ENCODE measurements at regions not wholly inside any gene's neighbourhood (a gene's known extent, or its start where the extent isn't known, plus 50 kb on each side); places are given as distances from the start of the nearest gene placed in this dataset.

DNA sequence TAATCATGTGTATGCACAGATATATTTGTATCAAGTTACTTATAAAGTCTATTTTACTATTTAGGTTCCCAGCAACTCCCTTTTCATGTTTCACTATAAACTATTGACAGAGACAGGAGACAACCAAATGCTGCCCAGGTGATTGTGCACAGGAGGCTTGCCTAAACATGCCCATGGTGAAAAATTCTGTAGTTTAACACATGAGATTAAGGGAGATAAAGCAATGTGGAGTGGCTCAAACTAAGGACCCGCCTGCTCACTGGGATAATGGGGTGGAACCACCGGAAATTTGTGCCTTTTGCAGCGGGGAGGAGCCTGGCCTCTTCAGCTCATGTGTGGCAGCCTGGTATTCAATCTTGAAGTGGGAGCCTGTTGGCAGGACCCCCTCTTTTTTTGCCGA is 459.5 kb upstream of the CNTN5 start:
- no peak for DNase-seq (ENCODE audit: low spot score)

DNA sequence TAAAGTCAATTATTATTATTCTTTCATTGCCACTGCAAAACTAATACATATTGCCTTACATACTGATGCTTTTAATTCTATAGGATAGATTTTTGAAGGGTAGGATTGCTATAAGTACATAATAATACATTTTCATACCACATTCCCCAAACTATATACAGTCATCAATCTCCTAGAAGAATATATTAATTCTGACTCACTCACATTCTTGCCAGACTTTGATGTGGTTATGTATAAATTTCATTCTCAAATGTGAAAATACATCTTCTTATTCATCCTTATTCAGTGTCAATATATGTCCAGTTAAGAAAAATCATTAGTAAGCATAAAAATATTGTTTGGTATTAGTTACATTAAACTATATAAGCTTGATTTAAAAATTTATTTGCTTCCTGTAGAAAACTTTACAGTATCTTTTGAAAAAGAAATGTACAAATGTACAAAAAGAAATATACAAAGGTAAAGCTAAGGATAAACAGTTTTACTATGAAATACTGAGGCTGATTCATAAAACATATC is 458.8 kb upstream of the CNTN5 start:
- DNase-seq (ENCODE audit: low spot score) = no peak

DNA sequence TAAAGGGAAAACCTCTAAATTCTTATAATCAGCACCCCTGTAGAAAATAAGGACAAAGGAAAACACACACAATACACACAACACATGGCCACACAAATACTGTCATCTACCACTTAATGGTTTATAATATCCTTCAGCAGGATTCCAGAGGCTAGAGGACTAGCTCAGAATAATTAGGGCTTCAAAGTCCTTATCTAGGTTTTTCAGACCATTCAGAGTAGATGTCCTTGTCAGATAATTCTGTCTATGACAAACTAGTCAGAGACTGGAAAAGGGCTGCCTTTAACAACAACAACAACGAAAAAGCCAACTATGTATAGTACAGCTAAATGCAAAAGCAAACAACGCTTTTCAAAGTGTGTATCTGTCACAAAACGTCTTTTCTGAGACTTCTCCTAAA is 456.5 kb upstream of the CNTN5 start:
- DNase-seq (ENCODE audit: low spot score) = no peak

GRCh38 chr11:98564881-98565280 is 455.9 kb upstream of the CNTN5 start:
- no peak for DNase-seq (ENCODE audit: low spot score)

DNA sequence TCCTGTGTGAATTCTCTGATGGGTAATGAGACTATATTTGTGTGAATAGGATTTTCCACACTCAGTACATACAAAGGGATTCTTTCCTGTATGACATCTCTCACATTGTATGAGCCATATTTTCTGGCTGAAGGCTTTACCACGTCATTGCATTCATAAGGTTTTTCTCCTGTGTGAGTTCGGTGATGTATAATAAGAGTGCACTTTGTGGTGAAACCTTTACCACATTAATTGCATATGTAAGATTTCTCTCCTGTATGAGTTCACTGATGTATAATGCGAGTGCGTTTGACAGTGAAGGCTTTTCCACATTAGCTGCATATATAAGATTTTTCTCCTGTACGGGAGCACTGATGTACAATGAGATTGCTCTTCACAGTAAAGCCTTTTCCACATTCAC is 455.4 kb upstream of the CNTN5 start:
- DNase-seq (ENCODE audit: low spot score) = no peak

DNA sequence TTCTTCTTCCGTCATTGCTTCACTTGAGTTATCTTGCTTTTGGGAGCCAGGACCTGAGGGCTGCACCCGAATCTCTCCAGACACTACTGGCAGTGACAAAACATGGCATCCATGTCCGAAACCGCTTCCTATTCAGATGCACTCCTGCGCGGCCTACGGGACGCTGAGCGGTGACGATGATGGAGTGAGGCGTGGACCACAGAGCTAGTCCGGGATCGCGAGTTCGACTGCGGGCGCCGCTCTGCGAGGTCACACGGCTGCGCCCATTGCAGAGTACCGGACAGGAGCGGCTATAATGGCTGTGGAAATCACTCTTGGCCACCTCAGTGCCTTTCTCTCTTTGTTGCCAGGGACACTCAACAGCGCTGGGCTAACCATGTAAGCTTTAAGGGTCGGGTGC is 453.8 kb upstream of the CNTN5 start:
- DNase-seq (ENCODE audit: low spot score) = no peak

- DNase-seq (ENCODE audit: low spot score) = no peak
These were observed 452.7 kb upstream of the CNTN5 start for GRCh38 chr11:98568013-98568412.

- no peak for DNase-seq (ENCODE audit: low spot score)
These were observed 447.8 kb upstream of the CNTN5 start for GRCh38 chr11:98572941-98573340.

DNA sequence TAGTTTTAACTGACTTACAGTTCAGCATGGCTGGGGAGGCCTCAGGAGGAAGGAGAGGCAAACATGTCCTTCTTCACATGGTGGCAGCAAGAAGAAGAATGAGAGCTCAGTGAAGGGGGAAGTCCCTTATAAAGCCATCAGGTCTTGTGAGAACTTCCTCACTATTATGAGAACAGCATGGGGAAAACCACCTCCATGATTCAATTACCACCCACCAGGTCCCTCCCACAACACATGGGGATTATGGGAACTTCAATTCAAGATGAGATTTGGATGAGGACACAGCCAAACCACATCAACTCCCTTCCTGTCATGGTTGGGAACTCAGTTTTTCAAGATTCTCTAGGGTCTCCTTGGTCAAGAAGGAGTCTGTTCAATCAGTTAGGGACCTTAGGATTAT is 432.9 kb upstream of the CNTN5 start:
- no peak for DNase-seq (ENCODE audit: low spot score)

- DNase-seq (ENCODE audit: low spot score) = no peak
These were observed 430.8 kb upstream of the CNTN5 start for GRCh38 chr11:98589967-98590366.

DNA sequence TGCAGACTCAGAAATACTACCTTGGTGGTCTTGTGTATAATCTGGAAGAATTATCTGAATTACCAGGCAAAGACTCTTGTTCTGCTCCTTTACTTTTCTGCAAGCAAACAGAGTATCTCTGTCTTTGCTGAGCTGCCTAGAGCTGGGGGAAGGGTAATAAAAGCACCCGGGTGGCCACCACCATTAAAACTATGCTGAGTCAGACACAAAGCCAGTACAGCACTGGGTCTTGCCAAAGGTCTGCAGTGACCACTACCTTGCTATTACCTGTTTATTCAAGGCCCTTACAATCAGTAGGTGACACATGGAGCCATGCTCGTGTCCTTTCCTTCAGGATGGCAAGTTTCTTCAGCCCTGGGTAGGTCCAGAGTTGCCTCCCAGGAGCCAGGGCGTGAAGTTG is 420.6 kb upstream of the CNTN5 start:
- DNase-seq (ENCODE audit: low spot score) = no peak

DNA sequence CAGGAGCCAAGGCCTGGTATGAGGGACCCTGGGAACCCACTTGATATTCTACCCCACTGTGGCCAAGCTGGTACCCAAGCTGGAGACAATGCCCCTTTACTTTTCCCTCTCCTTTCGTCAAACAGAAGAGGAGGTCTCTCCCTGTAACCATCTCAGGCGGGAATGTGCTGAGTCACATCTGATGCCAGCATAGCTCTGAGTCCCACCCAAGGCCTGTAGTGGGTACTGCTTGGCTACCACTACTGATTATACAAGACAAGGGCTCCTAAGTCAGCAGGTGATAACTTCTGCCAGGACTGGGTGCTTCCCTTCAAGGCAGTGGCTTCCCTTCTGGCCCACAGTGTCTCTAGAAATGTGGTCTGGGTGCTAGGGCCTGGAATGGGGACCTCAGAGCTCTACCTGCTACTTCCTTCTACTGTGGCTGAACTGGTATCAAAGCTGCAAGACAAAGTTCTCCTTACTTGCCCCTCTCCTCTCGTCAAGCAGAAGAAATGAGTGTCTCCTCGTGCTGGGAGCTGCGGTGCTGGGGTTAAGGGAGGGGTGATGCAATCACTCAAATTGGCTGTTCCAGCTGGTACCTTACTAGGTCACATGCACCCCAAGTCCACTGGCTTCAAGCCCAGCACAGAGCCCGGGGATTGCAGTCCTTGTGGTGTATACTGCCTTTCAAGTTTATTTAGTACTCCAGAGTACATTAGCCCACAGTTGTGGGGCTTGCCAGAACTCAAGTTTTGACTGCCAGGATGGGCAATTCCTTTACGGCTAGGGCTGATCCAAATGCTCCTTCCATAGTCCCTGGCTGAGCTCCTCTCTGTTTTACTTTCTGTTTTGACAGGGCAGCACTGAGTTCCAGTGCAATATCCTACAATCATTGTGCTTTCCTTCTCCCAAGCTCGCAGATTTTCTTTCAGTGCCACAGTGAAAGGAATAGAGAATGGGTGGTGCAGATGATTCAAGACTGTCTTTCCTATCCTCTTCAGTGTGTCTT is 419.7 kb upstream of the CNTN5 start:
- DNase-seq (ENCODE audit: low spot score) = no peak

- DNase-seq (ENCODE audit: low spot score) = no peak
These were observed 404.6 kb upstream of the CNTN5 start for GRCh38 chr11:98616098-98616655.

DNA sequence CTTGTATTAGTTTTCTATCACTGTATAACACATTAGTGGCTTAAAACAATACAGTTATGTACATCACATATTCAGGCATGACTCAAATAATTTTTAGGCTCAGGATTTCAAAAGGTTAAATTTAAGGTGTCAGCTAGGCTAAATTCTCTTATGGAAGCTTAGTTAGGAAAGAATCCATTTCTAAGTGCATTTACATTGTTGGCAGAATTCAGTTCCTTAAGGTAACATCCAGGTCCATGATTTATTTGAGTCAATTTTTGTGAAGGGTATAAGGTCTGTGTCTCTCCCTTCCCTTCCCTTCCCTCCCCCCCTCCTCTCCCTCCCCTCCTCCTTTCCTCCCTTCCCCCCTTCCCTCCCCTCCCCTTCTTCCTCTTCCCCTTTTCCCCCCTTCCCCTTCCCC is 399.0 kb upstream of the CNTN5 start:
- no peak for DNase-seq (ENCODE audit: low spot score)

- no peak for DNase-seq (ENCODE audit: low spot score)
These were observed 395.2 kb upstream of the CNTN5 start for GRCh38 chr11:98625526-98625925.

DNA sequence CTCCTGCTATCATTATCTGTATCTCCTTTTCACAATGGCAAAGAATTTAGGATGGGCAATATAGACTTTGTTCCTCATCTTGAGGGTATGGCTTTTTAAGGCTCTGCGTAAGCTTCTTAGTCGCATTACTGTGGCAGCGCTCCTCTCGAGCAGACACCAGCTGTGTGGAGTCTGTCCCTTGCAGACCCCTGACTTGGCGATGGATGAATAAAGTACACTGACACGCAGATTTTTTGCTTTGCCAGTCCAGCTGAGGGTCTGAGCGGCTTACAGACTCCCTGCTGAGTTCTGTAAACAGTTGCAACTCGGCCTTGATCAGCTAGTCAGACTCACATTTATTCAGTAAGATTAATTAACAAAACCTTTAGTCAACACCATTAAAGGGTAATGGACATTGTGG is 390.0 kb upstream of the CNTN5 start:
- DNase-seq (ENCODE audit: low spot score) = no peak

DNA sequence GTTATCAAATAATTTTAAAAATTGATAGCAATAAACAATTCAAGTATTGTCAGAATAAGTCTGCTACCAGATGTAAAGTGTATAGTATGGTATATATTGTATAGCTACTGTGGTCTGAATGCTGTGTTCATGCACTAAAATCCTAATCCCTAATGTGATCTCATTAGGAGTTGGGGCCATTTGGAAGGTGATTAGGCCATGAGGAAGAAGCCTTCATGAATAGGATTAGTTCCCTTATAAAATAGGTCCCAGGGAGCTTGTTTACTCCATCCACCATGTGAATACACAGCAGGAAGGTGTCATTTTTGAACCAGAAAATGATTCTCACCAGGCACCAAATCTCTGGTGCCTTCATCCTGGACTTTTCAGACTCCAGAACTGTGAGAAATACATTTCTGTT is 363.0 kb upstream of the CNTN5 start:
- no peak for DNase-seq (ENCODE audit: low spot score)

DNA sequence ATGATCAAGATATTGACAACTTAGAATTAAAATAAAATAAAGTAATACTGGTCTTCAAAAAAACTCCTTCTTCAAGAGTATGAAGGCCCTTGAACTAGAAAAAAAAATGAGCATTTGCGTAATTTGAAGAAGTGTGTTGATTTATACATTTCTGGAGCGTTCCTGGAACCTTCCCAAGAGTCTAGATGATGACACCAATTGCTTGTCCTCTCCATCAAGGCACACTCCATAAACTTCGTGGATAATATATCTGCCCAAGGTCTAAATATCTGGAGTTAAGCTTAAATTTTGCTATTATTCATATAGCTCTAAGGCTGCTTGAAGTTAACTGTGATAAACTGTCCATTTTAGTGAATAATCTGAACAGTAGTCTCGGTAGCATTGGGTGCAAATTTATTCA is 361.3 kb upstream of the CNTN5 start:
- no peak for DNase-seq (ENCODE audit: low spot score)

DNA sequence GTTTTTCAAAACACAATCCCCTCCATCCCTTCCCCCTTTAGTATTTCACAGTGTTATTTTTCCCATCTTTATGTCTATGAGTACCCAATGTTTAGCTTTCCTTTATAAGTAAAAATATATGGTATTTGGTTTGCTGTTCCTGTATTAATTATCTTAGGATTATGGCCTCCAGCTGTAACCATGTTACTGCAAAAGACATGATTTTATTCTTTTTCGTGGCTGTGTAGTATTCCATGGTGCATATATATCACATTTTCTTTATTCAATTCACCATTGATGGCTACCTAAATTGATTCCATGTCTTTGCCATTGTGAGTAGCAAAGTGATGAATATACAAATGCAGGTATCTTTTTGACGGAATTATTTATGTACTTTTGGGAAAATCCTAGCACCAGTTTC is 346.4 kb upstream of the CNTN5 start:
- no peak for DNase-seq (ENCODE audit: low spot score)

- no peak for DNase-seq (ENCODE audit: low spot score)
These were observed 341.1 kb upstream of the CNTN5 start for GRCh38 chr11:98679673-98680072.

DNA sequence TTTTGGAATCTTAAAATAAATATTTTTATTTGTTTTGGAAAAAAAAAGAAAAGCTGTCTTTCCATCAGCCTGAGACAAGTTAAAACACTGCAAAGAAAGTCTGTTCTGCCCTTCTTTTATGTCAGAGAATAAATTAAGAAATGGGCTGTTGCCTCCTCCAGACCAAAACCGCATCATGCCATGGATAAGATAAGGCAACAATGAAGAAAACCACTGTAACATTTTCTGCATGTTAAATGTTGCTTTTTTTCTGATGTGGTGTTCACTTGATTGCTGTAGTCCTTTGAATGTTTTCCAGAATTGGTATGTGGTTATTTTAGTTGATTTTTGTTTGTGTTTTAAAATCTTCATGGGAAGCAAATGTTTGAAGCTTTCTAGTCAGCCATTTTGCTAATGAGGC is 319.2 kb upstream of the CNTN5 start:
- DNase-seq (ENCODE audit: low spot score) = no peak

DNA sequence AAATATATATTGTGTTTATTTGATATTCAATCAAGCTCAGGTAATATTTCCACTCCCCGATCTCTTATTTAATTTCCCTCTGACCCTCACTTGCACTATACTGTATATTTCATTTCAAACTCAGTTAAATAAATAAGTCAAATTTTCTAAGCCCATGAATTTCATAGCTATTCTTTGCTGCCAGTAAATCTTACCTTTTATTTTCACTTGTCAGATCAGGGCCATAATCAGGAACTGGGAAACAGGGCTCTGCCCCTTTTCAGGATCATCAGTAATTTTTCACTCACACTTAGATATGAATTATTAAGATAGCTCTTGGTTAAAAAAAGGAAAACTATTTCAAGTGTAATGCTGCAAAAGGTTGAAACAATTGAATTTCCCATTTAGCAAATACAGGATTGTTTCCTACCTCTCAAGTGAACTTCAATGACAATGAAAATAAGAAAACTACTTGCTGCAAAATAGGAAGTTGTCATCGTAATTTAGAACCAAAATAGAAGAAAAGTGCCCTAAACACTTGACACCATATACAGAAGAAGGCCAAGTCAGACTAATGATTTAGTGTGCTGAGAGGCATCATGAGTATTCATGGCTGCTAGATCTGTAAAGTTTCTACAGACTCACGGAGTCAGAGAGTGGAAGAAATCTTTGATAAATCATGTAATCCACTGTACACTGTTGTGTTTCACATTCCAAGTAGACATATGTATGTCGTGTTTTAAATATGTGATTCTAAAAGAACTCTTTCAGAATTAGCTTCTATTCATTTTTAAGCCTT is 316.8 kb upstream of the CNTN5 start:
- DNase-seq (ENCODE audit: low spot score) = no peak

DNA sequence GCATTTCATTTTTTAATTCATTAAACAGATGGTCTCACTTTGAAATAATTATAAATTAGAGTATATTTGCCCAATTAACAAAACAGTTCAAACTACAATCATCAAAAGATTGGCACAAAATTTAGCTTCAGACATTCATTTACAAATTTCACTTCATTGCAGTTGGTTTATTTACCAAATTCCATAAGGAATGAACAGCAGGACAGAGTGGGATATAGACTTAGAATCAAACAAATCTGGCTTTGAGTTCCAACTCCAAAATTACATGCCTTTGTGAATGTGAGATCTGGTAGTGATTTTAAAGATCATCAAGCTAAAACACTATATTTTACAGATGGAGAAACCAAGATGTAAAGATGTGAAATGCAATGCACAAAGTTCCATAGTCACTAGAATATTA is 310.7 kb upstream of the CNTN5 start:
- DNase-seq (ENCODE audit: low spot score) = no peak

Data from LoVo (cell line).